NT2/D1 (cell line): ENCODE measurements at regions not wholly inside any gene's neighbourhood (a gene's known extent, or its start where the extent isn't known, plus 50 kb on each side); places are given as distances from the start of the nearest gene placed in this dataset.

Source experiments
- YY1 ChIP-seq: IDR thresholded peaks from 2 replicates; pipeline ENCODE4 v1.6.1; 2011; ENCODE audit not compliant: insufficient read length, insufficient read depth
- ZNF274 ChIP-seq: IDR thresholded peaks from 2 replicates; pipeline ENCODE4 v1.6.1; 2011; ENCODE audit warnings: mild to moderate bottlenecking, low read depth, low read length

DNA sequence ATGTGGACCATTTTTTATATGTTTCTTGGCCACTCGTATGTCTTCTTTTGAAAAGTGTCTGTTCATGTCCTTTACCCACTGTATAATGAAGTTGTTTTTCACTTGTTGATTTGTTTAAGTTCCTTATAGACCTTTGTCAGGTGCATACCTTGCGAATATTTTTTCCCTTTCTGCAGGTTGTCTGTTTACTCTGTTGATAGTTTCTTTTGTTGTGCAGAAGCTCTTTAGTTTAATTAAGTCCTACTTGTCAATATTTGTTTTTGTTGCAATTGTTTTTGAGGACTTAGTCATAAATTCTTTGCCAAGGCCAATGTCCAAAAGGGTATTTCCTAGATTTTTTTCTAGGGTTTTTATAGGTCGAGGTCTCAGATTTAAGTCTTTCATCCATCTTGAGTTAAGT lies 66.2 kb downstream of the UNC5CL start:
- TF ChIP-seq ZNF274: no peak
- TF ChIP-seq YY1: no peak
